ENCODE measurements at regions not wholly inside any gene's neighbourhood (a gene's known extent, or its start where the extent isn't known, plus 50 kb on each side); places are given as distances from the start of the nearest gene placed in this dataset.

GRCh38 chr7:113805976-113806375, 112.8 kb downstream of the PPP1R3A start:
- H3K4me1 ChIP-seq = peaks cover 0 to 15% (median 3%) of the 10 kb centered on the region in 4 donors
- intact Hi-C loops (cut with DNase I) = no loop called here
- no peaks in the 10 kb centered on the region for H3K9me3 ChIP-seq
- no peak overlapping the region for H3K4me3 ChIP-seq
- TF ChIP-seq EP300 (IDR thresholded peaks at IDR 0.05) = no peak
- TF ChIP-seq CTCF (IDR thresholded peaks at IDR 0.05) = no peak
- TF ChIP-seq POLR2A (IDR thresholded peaks at IDR 0.05) = no peak
- TF ChIP-seq POLR2AphosphoS5 (IDR thresholded peaks at IDR 0.05) = no peak
- no peak for DNase-seq
- no peaks in the 10 kb centered on the region for H3K36me3 ChIP-seq
- 74 to 79% methylated on average over 1 of the region's 1 CpG for WGBS, 2 donors
- no peaks in the 10 kb centered on the region for H3K27me3 ChIP-seq
- H3K27ac ChIP-seq = peak overlapping the region in 1 of 4 donors; percentile 54

DNA sequence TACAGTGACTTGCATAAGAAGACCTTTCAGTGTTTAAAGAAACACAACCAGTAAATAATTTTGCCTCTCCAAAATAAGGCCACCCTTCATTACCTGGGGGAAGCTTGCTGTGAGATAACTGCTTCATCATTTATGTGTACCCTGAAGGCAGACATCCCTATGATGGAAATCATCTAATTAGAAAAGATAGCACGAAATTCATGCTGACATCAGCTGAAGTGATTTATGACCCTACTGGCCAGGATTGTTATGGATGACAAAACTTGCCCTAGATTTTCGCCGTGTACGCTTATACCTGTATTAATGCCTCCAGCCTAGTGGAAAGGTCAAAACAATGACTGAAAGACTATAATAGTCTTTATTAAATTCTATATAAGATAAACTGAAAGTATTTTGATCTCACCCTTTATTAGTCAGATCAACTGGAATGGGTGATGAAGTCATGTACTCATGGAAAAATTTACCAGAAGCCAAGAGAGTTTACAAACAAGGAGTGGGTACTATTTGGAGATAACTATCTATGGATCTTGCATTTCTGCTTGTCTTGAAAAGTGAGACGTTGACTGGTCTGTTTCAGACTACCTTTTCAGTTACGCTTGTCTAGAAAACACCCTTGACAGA, 114.2 kb downstream of the PPP1R3A start:
- 86 to 90% methylated on average over 6 of the region's 6 CpGs for WGBS, 2 donors
- TF ChIP-seq EP300 (IDR thresholded peaks at IDR 0.05) (no peak), CTCF (IDR thresholded peaks at IDR 0.05) (no peak), POLR2AphosphoS5 (IDR thresholded peaks at IDR 0.05) (no peak)
- H3K4me1 ChIP-seq = peaks cover 0 to 15% (median 3%) of the 10 kb centered on the region in 4 donors

DNA sequence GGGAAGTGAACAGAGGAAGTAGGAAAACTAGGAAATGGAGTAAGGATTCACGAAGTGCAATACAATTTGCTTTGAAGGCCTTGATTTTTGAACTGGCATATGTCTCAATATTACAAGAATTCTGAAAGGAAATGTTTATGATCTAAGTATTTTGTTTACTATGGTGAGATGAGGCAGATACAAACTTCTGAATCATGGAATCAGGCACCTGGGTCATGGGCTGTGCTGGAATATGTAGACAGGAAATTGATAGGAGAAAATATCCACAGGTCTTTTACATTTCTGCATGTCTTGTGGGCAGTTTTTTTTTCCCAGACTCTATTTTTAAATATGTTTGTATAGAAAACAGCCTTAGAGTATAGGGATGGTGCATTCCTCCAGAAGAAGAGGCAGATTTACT, 117.1 kb downstream of the PPP1R3A start:
- no peak overlapping the region for H3K4me3 ChIP-seq
- peaks cover 0 to 9% (median under 1%) of the 10 kb centered on the region in 4 donors for H3K4me1 ChIP-seq
- TF ChIP-seq POLR2AphosphoS5 (IDR thresholded peaks at IDR 0.05) (no peak), EP300 (IDR thresholded peaks at IDR 0.05) (no peak), POLR2A (IDR thresholded peaks at IDR 0.05) (no peak), CTCF (IDR thresholded peaks at IDR 0.05) (no peak)
- no peaks in the 10 kb centered on the region for H3K27me3 ChIP-seq
- H3K27ac ChIP-seq = no peak overlapping the region
- H3K9me3 ChIP-seq = no peaks in the 10 kb centered on the region
- intact Hi-C loops (cut with DNase I) = no loop called here
- DNase-seq = no peak
- H3K36me3 ChIP-seq = no peaks in the 10 kb centered on the region
- WGBS, 2 donors = 75 to 76% methylated on average over 1 of the region's 1 CpG

More for the DNA sequence above, 114.2 kb downstream of the PPP1R3A start:
- H3K36me3 ChIP-seq = no peaks in the 10 kb centered on the region
- H3K4me3 ChIP-seq = no peak overlapping the region
- no peaks in the 10 kb centered on the region for H3K27me3 ChIP-seq
- DNase-seq = no peak
- intact Hi-C loops (cut with DNase I) = no loop called here
- no peak overlapping the region for H3K27ac ChIP-seq
- no peaks in the 10 kb centered on the region for H3K9me3 ChIP-seq

GRCh38 chr7:113800826-113801225, 118.0 kb downstream of the PPP1R3A start:
- DNase-seq = no peak
- TF ChIP-seq POLR2A (IDR thresholded peaks at IDR 0.05) (no peak), CTCF (IDR thresholded peaks at IDR 0.05) (no peak), EP300 (IDR thresholded peaks at IDR 0.05) (no peak), POLR2AphosphoS5 (IDR thresholded peaks at IDR 0.05) (no peak)
- Histone ChIP-seq H3K9me3 (no peaks in the 10 kb centered on the region), H3K36me3 (no peaks in the 10 kb centered on the region), H3K4me3 (no peak overlapping the region), H3K4me1 (no peaks in the 10 kb centered on the region), H3K27me3 (no peaks in the 10 kb centered on the region), H3K27ac (no peak overlapping the region)
- intact Hi-C loops (cut with DNase I) = no loop called here
- 74 to 77% methylated on average over 2 of the region's 2 CpGs for WGBS, 2 donors

DNA sequence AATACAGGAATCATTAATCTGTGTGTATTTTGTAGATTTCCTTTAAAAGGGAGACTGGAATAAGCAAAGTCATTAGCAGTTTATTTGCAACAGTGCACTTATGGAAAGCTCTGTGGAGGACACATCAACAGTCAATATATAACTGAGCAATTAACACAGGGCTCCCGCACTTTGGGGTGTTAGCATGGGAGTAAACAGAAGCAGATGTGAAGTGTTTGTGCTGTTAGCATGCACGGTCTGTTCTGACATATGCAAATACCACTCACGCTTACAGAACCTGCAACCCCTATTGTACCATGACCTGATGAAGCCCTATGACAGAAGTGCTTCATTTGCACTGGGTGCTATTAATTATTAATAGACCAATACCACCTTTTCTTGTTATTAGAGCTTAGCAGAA, 118.9 kb downstream of the PPP1R3A start:
- 47 to 67% methylated on average over 3 of the region's 3 CpGs for WGBS, 2 donors
- Histone ChIP-seq H3K9me3 (no peaks in the 10 kb centered on the region), H3K4me1 (no peaks in the 10 kb centered on the region), H3K4me3 (no peak overlapping the region), H3K36me3 (no peaks in the 10 kb centered on the region), H3K27ac (no peak overlapping the region), H3K27me3 (no peaks in the 10 kb centered on the region)
- TF ChIP-seq EP300 (IDR thresholded peaks at IDR 0.05) (no peak), POLR2A (IDR thresholded peaks at IDR 0.05) (no peak), CTCF (IDR thresholded peaks at IDR 0.05) (no peak), POLR2AphosphoS5 (IDR thresholded peaks at IDR 0.05) (no peak)
- DNase-seq = no peak
- intact Hi-C loops (cut with DNase I) = no loop called here
